22Rv1 (cell line): ENCODE measurements at regions not wholly inside any gene's neighbourhood (a gene's known extent, or its start where the extent isn't known, plus 50 kb on each side); places are given as distances from the start of the nearest gene placed in this dataset.

Experiments
- CTCF ChIP-seq: fragments of 450-650 bp; IDR thresholded peaks from 2 replicates; pipeline ENCODE4 v1.5.1; 2017; ENCODE audit warnings: mild to moderate bottlenecking
- ZFX ChIP-seq: fragments of 450-650 bp; IDR thresholded peaks from 2 replicates; pipeline ENCODE4 v1.6.1; 2017; ENCODE audit warnings: antibody characterized with exemption, borderline replicate concordance

GRCh38 chr1:90505806-90506205 is 211.3 kb downstream of the BARHL2 start:
- no peak for TF ChIP-seq CTCF
- TF ChIP-seq ZFX = no peak
